Spinal cord (tissue), 9 donors: ENCODE measurements at regions not wholly inside any gene's neighbourhood (a gene's known extent, or its start where the extent isn't known, plus 50 kb on each side); places are given as distances from the start of the nearest gene placed in this dataset.

Experiments used
- DNase-seq, 6 donors: peaks; one replicate each; pipeline versions ENCODE4 v3.0.0 to v3.0.0-alpha.2; 2013 to 2015; ENCODE audit warnings: low spot score in 6 of 6, low read depth in 4 of 6
- H3K27ac ChIP-seq: one replicate; pipeline ENCODE4 v1.5.1; 2013; ENCODE audit warnings: low read depth, low read length, control low read depth
- H3K27me3 ChIP-seq: one replicate; pipeline ENCODE4 v1.6.1; 2013; ENCODE audit warnings: low read length; ENCODE audit not compliant: control insufficient read depth, insufficient read depth
- H3K36me3 ChIP-seq: one replicate; pipeline ENCODE4 v1.6.1; 2013; ENCODE audit warnings: low read length; ENCODE audit not compliant: control insufficient read depth, insufficient read depth
- H3K4me1 ChIP-seq: one replicate; pipeline ENCODE4 v1.6.1; 2013; ENCODE audit warnings: low read length; ENCODE audit not compliant: control insufficient read depth, insufficient read depth
- H3K4me3 ChIP-seq: one replicate; pipeline ENCODE4 v1.5.1; 2013; ENCODE audit warnings: low read depth, low read length, control low read depth
- H3K9me3 ChIP-seq: one replicate; pipeline ENCODE4 v1.6.1; 2013; ENCODE audit warnings: low read length; ENCODE audit not compliant: control insufficient read depth, insufficient read depth
- WGBS: methylation state at CpG from one replicate; pipeline ENCODE4 v1.1.5; 2013; ENCODE audit warnings: missing lambda C conversion rate; ENCODE audit not compliant: insufficient coverage; 5-methylcytosine and 5-hydroxymethylcytosine counted together
- donor health status: healthy.

GRCh38 chr9:80417211-80417773, 845.5 kb downstream of the TLE4 start:
- DNase-seq: no peak
- H3K4me3 ChIP-seq: no peak overlapping the region
- peaks cover 8% of the 10 kb centered on the region for H3K9me3 ChIP-seq
- no peaks in the 10 kb centered on the region for H3K36me3 ChIP-seq
- no peaks in the 10 kb centered on the region for H3K27me3 ChIP-seq
- no peaks in the 10 kb centered on the region for H3K4me1 ChIP-seq
- H3K27ac ChIP-seq: no peak overlapping the region

GRCh38 chr9:80410106-80410505, 838.3 kb downstream of the TLE4 start:
- WGBS: 12% methylated on average over 4 of the region's 5 CpGs
- Histone ChIP-seq H3K9me3 (no peaks in the 10 kb centered on the region), H3K4me1 (no peaks in the 10 kb centered on the region), H3K36me3 (no peaks in the 10 kb centered on the region), H3K27me3 (no peaks in the 10 kb centered on the region), H3K4me3 (no peak overlapping the region), H3K27ac (no peak overlapping the region)
- peak; percentile 39 to 88 (median 56) for DNase-seq

DNA sequence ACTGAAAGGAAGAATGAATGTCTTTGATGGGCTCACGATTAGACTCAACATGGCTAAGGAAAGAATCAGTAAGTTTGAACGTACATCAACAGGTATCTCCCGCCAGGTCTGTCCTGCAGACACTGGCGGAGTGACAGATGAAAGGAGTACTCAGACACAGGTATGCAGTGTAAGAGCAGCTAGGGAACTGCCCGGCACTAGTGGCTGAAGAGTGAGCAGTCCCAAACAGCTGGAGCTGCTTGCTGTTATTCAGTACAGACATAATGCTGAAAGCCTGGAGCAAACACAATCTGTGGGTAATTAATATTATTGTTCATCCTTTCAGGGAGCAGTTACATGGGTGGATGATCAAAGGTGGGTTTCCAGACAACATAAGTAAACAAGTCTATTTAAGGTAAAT, 835.5 kb downstream of the TLE4 start:
- H3K27me3 ChIP-seq: no peaks in the 10 kb centered on the region
- H3K9me3 ChIP-seq: no peaks in the 10 kb centered on the region
- DNase-seq: no peak
- 96% methylated on average over 4 of the region's 5 CpGs for WGBS
- no peaks in the 10 kb centered on the region for H3K4me1 ChIP-seq
- no peak overlapping the region for H3K4me3 ChIP-seq
- no peak overlapping the region for H3K27ac ChIP-seq
- H3K36me3 ChIP-seq: no peaks in the 10 kb centered on the region

DNA sequence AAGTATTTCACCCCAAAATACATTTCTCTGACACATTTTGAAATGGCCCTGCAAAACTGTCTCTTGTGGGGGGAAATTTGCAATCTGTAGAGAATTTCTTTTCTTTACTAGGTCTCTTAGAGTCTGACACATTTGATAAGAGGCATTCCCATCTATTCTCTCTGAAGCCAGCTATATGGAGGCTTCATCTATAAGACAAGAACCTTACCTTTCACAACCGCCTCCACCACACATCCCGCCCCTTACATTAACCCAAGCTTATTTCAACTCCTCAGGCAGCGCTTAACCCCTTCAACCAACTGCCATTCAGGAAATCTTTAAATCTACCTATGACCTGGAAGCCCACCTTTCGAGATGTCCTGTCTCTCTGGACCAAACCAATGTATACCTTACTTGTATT, 829.5 kb downstream of the TLE4 start:
- Histone ChIP-seq H3K27me3 (no peaks in the 10 kb centered on the region), H3K9me3 (peaks cover 1% of the 10 kb centered on the region), H3K4me3 (no peak overlapping the region), H3K27ac (no peak overlapping the region), H3K36me3 (no peaks in the 10 kb centered on the region), H3K4me1 (no peaks in the 10 kb centered on the region)
- WGBS: 89% methylated on average over 3 of the region's 4 CpGs
- no peak for DNase-seq

GRCh38 chr9:80400624-80401230, 829.0 kb downstream of the TLE4 start:
- DNase-seq: no peak
- Histone ChIP-seq H3K9me3 (peaks cover 1% of the 10 kb centered on the region), H3K4me1 (no peaks in the 10 kb centered on the region), H3K27me3 (no peaks in the 10 kb centered on the region), H3K4me3 (no peak overlapping the region), H3K36me3 (no peaks in the 10 kb centered on the region), H3K27ac (no peak overlapping the region)
- no CpG with 5 or more reads among the region's 3 CpGs for WGBS

GRCh38 chr9:80399606-80400005, 827.8 kb downstream of the TLE4 start:
- Histone ChIP-seq H3K9me3 (peaks cover 1% of the 10 kb centered on the region), H3K4me1 (no peaks in the 10 kb centered on the region), H3K36me3 (no peaks in the 10 kb centered on the region), H3K4me3 (no peak overlapping the region), H3K27me3 (no peaks in the 10 kb centered on the region), H3K27ac (no peak overlapping the region)
- no CpG with 5 or more reads among the region's 2 CpGs for WGBS
- DNase-seq: peak in 1 of 6 donors; percentile 51

DNA sequence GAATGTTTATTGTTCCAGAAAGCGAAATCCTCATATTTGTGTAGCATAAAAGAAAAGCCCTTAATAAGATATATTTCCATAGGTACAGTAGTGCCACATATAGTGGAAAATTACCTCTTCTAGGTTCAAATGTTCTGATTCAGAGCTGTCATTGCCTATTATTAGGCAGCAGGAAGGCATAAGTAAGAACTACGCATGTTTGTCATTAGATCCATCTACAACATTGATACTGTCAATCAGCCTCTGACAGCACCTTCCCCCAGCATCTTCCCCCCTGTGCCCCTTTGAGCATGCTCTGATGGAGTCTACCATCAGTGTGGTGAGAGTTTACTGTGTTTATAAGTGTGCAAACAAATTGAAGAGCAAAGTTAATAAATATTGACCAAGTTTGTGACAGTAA, 816.1 kb downstream of the TLE4 start:
- Histone ChIP-seq H3K9me3 (no peaks in the 10 kb centered on the region), H3K36me3 (no peaks in the 10 kb centered on the region), H3K4me1 (no peaks in the 10 kb centered on the region), H3K4me3 (no peak overlapping the region), H3K27ac (no peak overlapping the region), H3K27me3 (no peaks in the 10 kb centered on the region)
- DNase-seq: no peak
- WGBS: 100% methylated on average over 1 of the region's 2 CpGs

DNA sequence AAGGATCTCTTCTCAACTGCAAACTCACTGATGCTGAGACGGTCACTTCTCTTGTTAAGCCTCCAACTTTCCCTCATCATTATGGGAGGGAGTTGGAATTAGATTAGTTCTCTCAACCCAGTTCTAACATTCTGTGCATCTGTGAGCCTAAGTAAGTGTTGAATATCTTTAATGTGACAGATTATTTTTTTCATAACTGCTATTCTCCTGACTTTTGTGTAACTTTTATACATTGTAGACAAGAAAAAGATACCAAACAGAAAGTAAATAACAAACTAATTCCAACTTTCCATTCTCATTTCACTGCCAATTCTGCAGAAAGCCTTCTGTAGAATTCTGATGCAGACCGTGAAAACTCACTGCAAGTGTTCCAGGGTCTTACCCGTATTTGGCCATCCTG, 813.5 kb downstream of the TLE4 start:
- Histone ChIP-seq H3K4me3 (no peak overlapping the region), H3K27ac (no peak overlapping the region), H3K36me3 (no peaks in the 10 kb centered on the region), H3K4me1 (no peaks in the 10 kb centered on the region), H3K27me3 (no peaks in the 10 kb centered on the region), H3K9me3 (no peaks in the 10 kb centered on the region)
- WGBS: no CpG with 5 or more reads among the region's 3 CpGs
- no peak for DNase-seq

GRCh38 chr9:80383331-80383730, 811.6 kb downstream of the TLE4 start:
- no peak for DNase-seq
- Histone ChIP-seq H3K4me3 (no peak overlapping the region), H3K36me3 (no peaks in the 10 kb centered on the region), H3K9me3 (no peaks in the 10 kb centered on the region), H3K27me3 (no peaks in the 10 kb centered on the region), H3K4me1 (no peaks in the 10 kb centered on the region), H3K27ac (no peak overlapping the region)
- WGBS: 100% methylated on average over 1 of the region's 2 CpGs

GRCh38 chr9:80382211-80382891, 810.6 kb downstream of the TLE4 start:
- Histone ChIP-seq H3K36me3 (no peaks in the 10 kb centered on the region), H3K27ac (no peak overlapping the region), H3K4me3 (no peak overlapping the region), H3K9me3 (no peaks in the 10 kb centered on the region), H3K4me1 (no peaks in the 10 kb centered on the region), H3K27me3 (no peaks in the 10 kb centered on the region)
- peak in 1 of 6 donors; percentile 58 for DNase-seq
- WGBS: 79% methylated on average over 2 of the region's 5 CpGs
